ENCODE measurements at regions not wholly inside any gene's neighbourhood (a gene's known extent, or its start where the extent isn't known, plus 50 kb on each side); places are given as distances from the start of the nearest gene placed in this dataset.

DNA sequence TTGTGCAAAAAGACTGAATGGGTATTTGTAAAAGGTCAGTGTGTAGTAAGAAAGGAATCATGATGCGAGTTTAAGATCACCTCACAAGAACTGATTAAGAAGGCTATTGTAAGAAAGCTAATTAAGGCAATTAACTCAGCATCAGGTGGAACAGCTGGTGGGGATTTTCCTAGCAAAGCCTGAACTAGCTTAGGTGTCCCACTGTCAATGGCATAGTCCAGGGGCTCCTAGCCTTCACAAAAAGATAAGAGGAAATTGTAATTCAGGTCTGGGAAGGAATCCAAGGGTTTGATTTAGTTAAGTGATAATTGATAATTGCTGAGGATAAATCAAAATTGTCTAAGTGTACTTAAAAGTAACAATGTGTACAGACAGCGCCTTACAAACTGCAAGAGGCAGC lies 901.6 kb downstream of the TUSC7 start:
- TF ChIP-seq, protein P1, sequence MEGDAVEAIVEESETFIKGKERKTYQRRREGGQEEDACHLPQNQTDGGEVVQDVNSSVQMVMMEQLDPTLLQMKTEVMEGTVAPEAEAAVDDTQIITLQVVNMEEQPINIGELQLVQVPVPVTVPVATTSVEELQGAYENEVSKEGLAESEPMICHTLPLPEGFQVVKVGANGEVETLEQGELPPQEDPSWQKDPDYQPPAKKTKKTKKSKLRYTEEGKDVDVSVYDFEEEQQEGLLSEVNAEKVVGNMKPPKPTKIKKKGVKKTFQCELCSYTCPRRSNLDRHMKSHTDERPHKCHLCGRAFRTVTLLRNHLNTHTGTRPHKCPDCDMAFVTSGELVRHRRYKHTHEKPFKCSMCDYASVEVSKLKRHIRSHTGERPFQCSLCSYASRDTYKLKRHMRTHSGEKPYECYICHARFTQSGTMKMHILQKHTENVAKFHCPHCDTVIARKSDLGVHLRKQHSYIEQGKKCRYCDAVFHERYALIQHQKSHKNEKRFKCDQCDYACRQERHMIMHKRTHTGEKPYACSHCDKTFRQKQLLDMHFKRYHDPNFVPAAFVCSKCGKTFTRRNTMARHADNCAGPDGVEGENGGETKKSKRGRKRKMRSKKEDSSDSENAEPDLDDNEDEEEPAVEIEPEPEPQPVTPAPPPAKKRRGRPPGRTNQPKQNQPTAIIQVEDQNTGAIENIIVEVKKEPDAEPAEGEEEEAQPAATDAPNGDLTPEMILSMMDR (IDR thresholded peaks at IDR 0.05; ENCODE audit: borderline replicate concordance, extremely low read depth, low read length, poor library complexity, severe bottlenecking): no peak
- TF ChIP-seq EZH2 (IDR thresholded peaks at IDR 0.05; ENCODE audit: borderline replicate concordance, low read depth, low read length, severe bottlenecking): no peak
